HG02884 (cell line): ENCODE measurements at regions not wholly inside any gene's neighbourhood (a gene's known extent, or its start where the extent isn't known, plus 50 kb on each side); places are given as distances from the start of the nearest gene placed in this dataset.

ENCODE experiments used
- ATAC-seq: cut with Tn5 transposase; IDR thresholded peaks from one replicate; pipeline ENCODE4 v1.9.1; 2021; ENCODE audit warnings: mild to moderate bottlenecking, moderate library complexity; ENCODE audit not compliant: unreplicated experiment

DNA sequence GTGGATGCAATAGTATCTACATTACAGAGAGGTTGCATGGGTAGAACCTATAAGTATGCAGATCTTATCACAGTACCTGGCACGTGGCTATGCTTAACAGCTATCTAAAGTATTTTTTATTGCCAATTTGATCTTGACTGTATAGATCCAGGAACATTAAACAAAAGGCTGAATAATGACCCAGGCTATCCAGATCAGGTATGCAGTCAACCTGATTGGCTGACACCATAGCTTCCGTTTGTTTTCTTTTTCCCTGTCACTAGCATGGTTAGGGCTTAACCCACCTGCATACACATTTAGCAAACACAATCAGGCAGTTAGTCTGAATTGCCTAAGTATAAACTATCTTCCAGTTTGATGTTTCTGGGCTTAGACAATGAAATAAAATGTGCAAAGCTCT is 264.9 kb upstream of the PLXNA2 start:
- no peak for ATAC-seq

DNA sequence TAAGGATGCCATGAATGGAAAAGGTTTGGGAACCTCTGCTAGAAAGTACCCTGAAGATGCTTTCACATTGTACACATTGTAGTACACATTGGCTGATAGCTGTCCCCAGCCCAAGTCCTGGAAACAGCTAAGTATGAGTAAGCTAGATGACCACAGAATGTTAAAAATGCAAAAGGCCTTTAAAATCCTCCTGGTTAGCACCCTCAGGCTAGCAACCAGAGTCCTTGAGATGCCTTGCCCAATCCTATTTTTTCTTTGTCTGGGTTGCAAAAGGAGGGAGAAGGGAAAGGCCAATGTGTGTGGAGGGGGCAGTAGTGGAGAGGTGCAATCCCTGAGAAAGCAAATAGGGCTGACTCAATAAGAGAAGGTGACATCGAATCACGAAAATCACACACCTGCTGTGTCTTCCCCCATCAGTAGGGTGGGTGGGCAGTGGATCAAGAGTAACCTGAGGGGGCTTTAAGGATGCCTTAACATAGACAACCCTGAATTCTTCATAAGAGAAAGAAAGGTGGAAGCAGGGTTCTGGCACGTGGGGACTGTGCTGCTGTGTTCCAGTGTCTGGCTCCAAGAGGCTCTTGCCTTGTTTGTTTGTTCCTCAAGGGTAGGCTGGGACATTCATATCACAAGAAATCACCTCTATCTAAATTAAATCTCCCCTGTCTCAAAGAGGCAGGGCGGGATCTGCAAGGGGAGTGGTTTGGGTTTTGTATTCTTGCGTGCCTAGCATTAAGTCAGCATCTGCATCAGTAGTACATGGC is 266.2 kb upstream of the PLXNA2 start:
- ATAC-seq = no peak

DNA sequence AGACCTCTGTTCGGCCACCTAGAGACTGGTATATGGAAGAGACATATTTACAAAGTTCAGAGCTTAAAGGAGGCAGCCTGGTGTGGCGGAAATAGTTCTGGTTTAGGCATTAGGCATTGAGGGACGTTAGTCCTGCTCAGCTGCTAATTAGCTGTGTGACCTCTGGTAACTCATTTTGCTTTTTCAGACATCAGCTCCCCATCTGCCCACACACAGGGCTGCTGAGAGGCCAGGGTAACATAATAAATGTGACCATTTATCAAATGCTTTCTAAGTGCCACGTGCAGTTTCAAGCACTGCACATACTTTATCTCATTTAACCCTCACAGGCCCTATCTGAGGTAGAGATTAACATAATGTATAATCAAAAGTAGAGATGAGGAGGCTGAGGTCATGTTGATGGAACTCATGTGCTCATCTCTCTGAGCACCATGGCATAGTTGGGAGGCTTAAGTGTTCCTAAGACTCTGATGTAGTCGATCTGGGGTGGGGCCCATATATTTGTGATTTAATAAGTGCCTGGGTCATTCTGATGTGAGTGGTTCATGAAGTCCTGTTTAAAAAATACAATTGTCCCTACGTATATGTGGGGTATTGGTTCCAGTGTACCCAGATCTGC is 267.2 kb upstream of the PLXNA2 start:
- ATAC-seq = no peak

DNA sequence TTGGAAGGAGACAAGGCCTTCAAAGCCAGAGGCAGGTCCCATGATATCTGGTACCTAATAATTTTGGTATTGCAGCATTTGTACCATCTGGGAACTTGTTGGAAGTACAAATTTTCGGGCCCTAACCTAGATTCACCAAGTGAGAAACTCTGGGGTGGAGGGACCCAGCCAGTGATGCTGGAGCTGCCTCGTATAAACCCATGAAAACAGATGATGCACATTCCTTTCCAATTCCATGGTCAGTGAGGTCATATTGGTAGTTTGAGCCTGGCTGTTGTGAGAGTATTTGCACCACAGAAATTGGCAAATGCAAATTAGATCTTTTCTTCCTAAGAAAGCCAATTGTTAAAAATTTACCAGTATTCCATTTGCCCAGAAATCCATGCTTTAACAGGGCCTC is 269.6 kb upstream of the PLXNA2 start:
- ATAC-seq = no peak

DNA sequence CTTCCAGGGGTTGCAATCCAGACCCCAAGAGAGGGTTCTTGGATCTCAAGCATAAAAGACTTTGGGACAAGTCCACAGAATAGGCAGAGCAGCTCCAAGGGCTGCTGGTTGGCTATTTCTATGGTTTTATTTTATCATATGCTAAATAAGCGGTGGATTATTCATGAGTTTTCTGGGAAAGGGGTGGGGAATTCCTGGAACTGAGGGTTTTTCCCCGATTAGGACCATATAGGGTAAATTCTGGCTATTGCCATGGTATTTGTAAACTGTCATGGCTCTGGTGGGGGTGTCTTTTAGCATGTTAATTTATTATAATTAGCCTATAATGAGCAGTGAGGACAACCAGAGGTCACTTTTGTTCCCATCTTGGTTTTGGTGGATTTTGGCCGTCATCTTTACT is 270.9 kb upstream of the PLXNA2 start:
- ATAC-seq = no peak

DNA sequence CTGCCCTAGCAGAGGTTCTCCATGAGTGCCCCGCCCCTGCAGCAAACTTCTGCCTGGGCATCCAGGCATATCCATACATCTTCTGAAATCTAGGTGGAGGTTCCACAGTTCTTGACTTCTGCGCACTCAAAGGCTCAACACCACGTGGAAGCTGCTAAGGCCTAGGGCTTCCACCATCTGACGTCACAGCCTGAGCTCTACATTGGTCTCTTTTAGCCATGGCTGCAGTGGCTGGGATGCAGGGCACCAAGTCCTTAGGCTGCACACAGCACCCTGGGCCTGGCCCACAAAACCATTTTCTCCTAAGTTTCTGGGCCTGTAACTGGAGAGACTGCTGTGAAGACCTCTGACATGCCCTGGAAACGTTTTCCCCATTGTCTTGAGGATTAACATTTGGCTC is 272.6 kb upstream of the PLXNA2 start:
- no peak for ATAC-seq

DNA sequence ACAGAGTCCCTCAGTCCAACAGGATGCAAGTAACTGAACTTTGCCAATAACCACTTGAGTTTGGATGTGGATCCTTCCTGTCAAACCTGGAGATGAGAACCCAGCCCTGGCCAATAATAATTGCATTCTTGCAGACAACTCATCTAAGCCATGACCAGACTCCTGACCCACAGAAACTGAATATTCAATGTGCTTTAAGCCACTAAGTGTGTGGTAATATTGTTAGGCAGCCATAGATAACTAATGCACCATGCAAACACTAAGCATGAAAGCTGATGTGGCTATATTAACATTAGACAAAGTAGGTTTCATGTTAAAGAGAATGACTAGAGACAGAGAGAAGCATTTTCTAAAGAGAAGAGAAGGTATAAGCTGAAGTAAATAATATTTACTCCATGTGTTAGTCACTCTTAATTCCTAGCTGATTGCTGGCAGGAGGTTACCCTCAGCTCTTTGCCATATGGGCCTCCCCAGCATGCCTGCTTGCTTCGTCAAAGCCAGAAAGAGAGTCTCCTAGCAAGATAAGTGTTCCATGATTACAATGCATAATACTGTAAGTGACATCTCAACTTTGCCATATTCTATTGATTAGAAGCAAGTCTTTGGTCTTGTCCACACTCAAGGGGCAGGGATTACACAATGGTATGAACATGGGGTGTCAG is 276.4 kb upstream of the PLXNA2 start:
- no peak for ATAC-seq

DNA sequence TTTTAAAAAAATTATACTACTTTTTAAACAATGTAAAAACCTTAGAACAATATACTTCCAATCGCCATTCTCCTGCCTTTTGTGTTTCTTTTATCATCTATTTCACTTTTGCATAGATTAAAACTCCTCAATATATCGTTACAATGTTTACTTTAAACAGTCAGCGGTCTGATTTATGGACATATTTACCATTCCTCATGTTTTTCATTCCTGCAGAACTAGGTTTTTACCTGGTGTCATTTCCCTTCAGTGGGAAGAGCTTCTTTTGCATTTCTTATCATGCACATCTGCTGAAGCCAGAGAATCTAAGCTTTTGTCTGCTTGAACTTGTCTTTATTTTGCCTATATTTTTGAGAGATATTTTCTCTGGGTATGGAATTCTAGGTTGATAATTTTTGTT is 277.4 kb upstream of the PLXNA2 start:
- ATAC-seq = no peak

DNA sequence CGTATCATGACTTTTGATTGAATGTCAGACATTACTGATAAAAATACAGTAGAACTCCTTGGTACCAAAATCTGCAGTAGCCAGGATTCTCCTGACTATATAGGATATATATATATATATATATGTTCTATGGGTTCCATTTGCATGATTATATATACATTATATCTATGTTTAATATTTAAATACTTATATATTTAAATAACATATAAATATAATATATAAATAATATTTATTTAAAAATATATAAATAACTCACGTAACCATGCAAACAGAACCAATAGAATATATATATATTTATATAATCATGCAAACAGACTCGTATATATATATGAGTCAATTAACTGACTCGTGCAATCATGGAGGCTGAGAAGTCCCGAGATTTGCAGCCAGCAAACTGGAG is 278.8 kb upstream of the PLXNA2 start:
- no peak for ATAC-seq

DNA sequence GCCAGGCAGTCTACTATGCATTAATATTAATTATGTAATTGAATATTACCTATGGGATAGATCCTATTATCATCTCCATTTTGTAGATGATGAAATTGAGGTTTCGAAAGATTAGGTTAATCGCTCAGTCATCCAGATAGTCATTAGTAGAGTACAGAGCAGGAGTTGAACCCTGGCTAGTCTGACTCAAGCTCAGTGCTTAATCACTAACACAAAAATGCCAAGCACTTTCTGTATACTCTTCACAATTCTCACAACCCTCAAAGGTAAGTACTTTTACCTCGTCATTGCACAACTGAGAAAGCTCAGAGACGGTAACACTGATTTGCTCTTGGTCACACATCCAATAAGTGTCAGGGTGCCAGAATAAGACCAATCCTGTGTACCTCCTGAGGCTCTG is 280.2 kb upstream of the PLXNA2 start:
- ATAC-seq = no peak

DNA sequence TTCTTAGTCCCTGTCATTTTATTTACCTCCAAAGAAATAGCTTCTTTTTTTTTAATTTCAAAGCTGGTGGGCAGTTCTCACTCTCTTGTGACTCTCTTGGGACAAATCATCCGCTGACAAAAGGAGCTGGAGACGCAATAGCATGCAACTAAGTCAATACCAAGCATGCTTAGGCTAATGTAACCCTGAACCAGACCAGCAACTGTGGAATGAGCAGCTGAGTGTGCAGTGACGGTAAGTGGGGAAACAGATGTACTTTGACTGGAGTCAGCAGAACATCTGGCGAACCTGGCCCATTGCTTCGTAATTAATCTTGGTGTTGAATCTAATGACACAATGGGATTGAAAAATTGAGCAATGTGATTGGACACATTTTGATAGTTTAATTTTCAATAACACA is 280.7 kb upstream of the PLXNA2 start:
- ATAC-seq = no peak

DNA sequence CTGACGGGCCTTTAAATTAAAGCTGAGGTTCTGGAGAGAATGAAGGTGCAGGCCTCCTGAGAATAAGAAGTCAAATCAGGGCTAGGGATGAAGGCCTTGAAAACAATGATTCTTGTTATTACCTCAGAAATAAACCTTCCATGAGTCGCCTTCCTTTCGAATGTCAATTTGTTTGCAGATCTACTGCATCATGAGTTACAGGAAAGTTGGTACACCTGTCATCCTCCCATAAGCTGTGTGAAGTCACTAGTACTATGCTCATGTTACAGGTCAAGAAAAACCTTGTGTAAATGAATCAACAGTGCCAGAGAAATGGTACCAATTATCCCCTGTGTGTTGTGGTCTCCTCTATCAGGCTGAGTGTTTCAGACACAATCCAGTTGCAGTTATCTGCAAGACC is 281.2 kb upstream of the PLXNA2 start:
- no peak for ATAC-seq

DNA sequence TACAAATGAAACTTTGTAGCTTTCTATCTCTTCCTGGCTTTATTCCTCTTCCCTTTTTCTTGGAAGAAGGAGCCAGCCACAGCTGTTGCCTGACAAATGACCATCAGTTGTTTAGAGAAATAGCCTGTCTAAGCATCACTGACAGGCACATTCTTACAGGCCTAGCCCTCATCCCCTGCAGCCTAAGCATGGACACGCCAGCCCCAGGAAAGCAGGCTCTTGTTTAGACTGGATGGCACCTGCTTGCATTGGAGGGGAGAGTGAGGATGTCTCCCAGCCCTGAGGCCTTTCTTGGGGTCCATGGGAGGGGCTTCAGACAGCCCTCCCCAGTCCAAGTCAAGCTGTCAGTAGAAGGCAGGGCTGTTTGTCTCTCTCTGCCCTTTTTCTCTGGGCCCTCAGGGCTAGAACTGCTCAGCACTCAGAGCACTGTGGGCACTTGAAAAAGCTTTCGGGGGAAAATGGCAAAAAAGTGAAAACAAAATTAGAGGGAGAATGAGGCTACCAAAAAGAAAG is 282.5 kb upstream of the PLXNA2 start:
- ATAC-seq = no peak

DNA sequence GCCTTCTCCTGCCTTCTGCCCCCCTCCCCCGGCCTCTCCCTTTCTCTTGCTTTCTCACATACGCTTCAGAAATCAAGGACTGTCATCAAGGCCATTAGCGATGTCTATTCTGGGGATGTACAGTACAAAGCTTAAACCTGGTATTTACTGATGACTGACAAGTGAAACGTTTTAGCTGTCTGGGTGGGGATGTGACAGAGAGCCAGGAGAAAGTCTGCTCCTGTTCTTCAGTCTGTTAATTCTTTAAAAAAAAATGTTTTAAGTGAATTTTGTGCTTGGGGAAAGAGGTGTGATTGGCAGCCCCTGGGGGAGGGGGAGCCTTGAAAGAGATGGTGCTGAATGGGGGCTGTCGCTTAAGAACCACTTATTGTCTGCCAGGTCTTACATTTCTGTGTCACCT is 283.0 kb upstream of the PLXNA2 start:
- ATAC-seq = no peak

DNA sequence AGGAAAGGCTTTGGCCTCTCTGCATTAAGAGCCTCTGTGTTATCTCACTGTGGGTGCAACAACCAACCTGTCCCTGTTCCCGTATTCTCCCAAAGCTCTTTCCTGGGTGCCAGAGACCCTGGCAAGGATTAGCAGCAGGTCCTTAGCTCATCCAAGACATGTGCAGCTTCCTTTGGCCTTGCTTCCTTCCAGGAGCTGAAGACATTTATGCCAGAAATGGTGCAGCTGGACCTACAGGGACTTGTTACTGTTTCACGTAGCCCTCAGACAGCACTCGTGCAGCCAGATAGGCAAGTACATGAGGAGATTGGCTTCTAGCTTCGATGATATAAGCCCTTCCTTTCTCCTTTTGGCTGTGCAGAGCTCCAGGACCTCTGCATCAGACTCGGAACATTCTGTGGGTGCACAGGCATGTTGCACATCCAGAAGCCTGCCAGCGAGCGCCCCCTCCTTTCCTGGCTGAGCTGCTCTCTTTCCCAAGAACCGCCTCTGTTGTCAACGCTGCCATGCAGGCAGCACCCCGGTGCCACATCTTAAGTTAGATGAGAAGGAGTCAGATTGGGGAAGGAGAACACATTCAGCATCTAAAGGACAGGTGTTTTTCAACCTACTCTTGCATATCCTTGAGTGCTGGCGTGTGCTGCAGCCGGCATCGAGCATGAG is 284.5 kb upstream of the PLXNA2 start:
- ATAC-seq = no peak

DNA sequence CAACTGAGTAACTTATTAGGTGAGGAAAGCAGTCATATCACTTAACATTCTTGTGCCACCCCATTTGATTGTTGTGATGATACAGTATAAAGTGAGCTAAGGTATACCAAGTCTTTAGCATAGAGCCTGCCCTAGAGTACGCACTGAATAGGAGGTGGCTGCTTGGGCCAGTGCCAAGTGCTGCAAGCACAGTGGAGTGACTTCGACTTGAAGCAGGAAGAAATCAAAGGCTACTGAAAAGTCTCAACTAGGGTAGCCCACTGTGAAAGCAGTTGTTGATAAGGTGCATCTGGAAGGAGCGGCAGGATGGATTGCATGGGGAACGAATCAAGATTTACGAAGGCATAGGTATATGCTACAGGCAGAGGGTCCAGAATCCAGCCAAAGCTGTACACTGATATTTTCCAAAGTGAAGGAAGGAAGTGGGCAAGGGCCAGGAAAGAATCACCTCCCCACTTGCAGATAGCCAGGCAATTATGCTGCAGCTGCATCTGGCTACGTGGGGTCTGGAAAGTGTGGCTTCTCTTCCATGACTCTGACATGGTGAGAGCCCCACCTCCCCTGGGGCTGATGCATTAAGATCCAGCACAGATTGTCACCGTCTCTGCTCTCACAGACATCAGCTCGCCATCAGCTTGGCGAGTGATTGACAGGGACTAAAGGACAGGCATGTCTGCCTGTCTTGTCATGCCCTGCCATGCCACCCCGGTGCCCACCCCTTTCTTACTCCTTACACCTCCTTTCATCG is 287.0 kb upstream of the PLXNA2 start:
- ATAC-seq = no peak

DNA sequence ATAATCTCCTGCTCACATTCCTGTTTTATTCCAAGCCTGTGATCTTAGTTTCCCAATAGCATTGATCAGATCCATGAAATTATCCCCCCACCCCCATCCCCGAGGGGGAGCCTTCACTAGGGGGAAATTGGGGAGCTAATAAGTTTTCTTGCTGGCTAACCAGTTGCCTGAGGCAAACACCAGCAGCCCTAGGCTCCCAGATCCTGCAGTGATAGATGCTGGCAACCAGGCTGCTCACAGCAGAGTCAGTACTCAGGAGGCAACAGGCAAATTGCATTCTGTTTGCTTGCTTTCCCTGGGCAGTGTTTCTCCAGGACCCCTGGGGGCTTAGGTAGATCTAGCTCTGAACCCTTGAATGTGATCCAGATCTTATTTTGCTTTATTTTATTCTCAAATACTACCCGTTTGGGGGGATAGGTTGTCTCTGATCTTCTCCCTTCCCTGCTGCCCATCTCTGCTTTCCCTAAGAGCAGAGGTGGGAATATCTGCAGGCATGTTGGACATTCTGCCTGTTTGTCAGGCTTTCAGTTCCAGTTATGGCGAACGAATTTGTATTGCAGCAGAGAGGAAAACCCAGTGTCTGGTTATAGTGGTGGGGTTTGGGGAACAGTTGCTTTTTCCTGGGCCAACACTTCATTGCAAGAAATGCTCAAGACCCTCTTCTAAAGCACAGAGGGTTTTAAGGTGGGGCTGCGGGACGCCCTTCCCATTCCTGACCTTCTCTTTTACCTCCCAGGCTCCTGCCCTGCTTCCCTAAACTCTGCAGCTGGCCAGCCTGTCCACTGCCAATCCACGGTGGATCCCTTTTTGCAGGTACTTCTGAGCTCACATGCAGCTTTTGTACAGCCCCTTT is 289.8 kb upstream of the PLXNA2 start:
- ATAC-seq = no peak

DNA sequence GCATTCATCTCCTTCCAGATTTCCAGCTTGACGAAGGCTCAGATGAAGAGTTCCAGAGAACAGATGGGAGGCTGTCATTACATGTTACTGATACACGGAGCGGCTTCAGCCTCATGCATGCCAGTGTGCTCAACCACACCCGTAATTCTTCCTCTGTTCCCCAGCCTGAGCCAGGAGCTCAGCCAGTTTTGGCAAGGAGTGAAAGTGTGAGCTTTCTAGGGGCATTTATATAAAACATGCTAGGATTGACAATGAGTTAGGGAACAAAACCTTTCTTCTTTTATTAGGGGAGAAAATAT is 290.4 kb upstream of the PLXNA2 start:
- no peak for ATAC-seq

DNA sequence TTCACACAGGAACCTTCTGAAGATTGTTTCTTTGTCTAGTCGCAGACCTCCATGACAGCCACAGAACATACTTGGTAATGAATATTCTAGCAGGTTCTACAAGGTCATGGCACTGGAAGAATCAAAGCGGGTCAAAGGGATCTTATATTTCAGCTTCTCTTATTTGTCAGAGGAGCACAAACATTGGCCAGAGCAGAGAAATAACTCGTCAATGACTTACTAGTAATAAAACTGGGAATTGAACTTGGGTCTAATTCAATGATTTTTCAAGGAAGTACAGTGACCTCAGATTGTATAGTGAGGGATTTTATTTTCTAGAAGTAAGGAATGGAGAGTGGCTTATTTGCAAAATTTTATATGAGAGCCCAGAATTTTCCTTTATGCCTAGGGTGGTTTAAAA is 290.8 kb upstream of the PLXNA2 start:
- no peak for ATAC-seq

DNA sequence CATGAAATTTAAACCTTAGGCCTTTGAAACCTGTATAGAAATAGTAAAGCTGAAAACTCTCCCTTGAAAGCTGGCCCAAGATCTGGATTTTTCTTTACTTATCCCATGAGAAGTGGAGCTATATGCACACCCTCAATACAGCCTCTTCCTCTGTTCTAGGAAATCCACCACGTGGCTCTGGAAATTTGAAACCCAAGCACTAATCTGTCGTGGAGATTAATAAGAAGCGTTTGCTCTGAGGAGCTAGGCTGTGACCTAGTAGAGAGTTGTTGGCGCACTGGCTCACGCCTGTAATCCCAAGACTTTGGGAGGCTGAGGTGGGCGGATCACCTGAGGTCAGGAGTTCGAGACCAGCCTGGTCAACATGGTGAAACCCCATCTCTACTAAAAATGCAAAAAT is 291.3 kb upstream of the PLXNA2 start:
- no peak for ATAC-seq
